HG02678 (cell line): ENCODE measurements at regions not wholly inside any gene's neighbourhood (a gene's known extent, or its start where the extent isn't known, plus 50 kb on each side); places are given as distances from the start of the nearest gene placed in this dataset.
"Not testable (repeated sequence)": the region's sequence is repeated elsewhere in the genome, so short reads cannot be mapped to it uniquely, and the experiment has no call there.

Experiments used
- ATAC-seq: cut with Tn5 transposase; IDR thresholded peaks from one replicate; pipeline ENCODE4 v1.9.1; 2021; ENCODE audit warnings: mild to moderate bottlenecking, moderate library complexity; ENCODE audit not compliant: unreplicated experiment

GRCh38 chr6:106885679-106886078 lies 88.8 kb downstream of the CD24 start:
- ATAC-seq, result no peak

GRCh38 chr6:106884576-106884975 lies 90.0 kb downstream of the CD24 start:
- no peak for ATAC-seq

- ATAC-seq, result no peak
Measured at GRCh38 chr6:106883808-106884262, 90.7 kb downstream of the CD24 start.

GRCh38 chr6:106882601-106883518 lies 91.7 kb downstream of the CD24 start:
- no peak for ATAC-seq

- no peak for ATAC-seq
Measured at GRCh38 chr6:106882138-106882537, 92.4 kb downstream of the CD24 start.

- ATAC-seq, result no peak
Measured at GRCh38 chr6:106880952-106881351, 93.6 kb downstream of the CD24 start.

- no peak for ATAC-seq
Measured at GRCh38 chr6:106875782-106876321, 98.7 kb downstream of the CD24 start.

GRCh38 chr6:106874481-106874880 lies 100.0 kb downstream of the CD24 start:
- no peak for ATAC-seq

- ATAC-seq, result no peak
Measured at GRCh38 chr6:106872049-106872448, 102.5 kb downstream of the CD24 start.

- ATAC-seq, result no peak
Measured at GRCh38 chr6:106870824-106871717, 103.5 kb downstream of the CD24 start.

- no peak for ATAC-seq
Measured at GRCh38 chr6:106870069-106870468, 104.5 kb downstream of the CD24 start.

- no peak for ATAC-seq
Measured at GRCh38 chr6:106869203-106869602, 105.3 kb downstream of the CD24 start.

GRCh38 chr6:106866875-106867658 lies 107.5 kb downstream of the CD24 start:
- no peak for ATAC-seq

GRCh38 chr6:106862858-106863257 lies 111.7 kb downstream of the CD24 start:
- ATAC-seq, result no peak

GRCh38 chr6:106860940-106861339 lies 113.6 kb downstream of the CD24 start:
- no peak for ATAC-seq

- ATAC-seq, result no peak
Measured at GRCh38 chr6:106858653-106859092, 115.9 kb downstream of the CD24 start.

GRCh38 chr6:106857771-106858652 lies 116.5 kb downstream of the CD24 start:
- ATAC-seq, result no peak

GRCh38 chr6:106857310-106857709 lies 117.2 kb downstream of the CD24 start:
- not testable (repeated sequence) for ATAC-seq

GRCh38 chr6:106856227-106856874 lies 118.2 kb downstream of the CD24 start:
- no peak for ATAC-seq
